Upper lobe of right lung (tissue), 1 donor: ENCODE measurements at regions not wholly inside any gene's neighbourhood (a gene's known extent, or its start where the extent isn't known, plus 50 kb on each side); places are given as distances from the start of the nearest gene placed in this dataset.
A peak's percentile ranks its signal among the peaks of the same experiment; 100 is the strongest.

Experiments
- ATAC-seq: fragments of 200-7000 bp; cut with Tn5 transposase; one replicate; pipeline ENCODE4 v1.9.1; 2020; ENCODE audit warnings: mild to moderate bottlenecking, moderate library complexity
- DNase-seq: peaks from one replicate; pipeline ENCODE4 v3.0.0-alpha.2; 2020
- H3K27ac ChIP-seq: fragments of 200-600 bp; one replicate; pipeline ENCODE4 v1.8.0; 2022
- H3K27me3 ChIP-seq: fragments of 200-600 bp; one replicate; pipeline ENCODE4 v1.8.0; 2022; ENCODE audit warnings: mild to moderate bottlenecking
- H3K36me3 ChIP-seq: fragments of 200-600 bp; one replicate; pipeline ENCODE4 v1.8.0; 2022
- H3K4me1 ChIP-seq: fragments of 200-600 bp; one replicate; pipeline ENCODE4 v1.8.0; 2022
- H3K4me3 ChIP-seq: fragments of 200-600 bp; one replicate; pipeline ENCODE4 v1.8.0; 2022; ENCODE audit warnings: mild to moderate bottlenecking
- H3K9me3 ChIP-seq: fragments of 200-600 bp; one replicate; pipeline ENCODE4 v1.8.0; 2022
- CTCF ChIP-seq: fragments of 200-600 bp; IDR thresholded peaks from one replicate; pipeline ENCODE4 v1.8.0; 2022; ENCODE audit warnings: antibody characterized with exemption
- intact Hi-C: fragments of 100-400 bp; cut with DNase I; formaldehyde crosslinking; loops from one replicate; pipeline ENCODE4 v1.11.0; 2022
- donor health status: DM: no; HTN: yes; CAD: no; lungs with severe emphysema.

GRCh38 chr9:32698706-32699277 is 63.3 kb upstream of the TAF1L start:
- H3K9me3 ChIP-seq: no peaks in the 10 kb centered on the region
- H3K4me3 ChIP-seq: no peak overlapping the region
- no peak for ATAC-seq
- no peak overlapping the region for H3K27ac ChIP-seq
- H3K36me3 ChIP-seq: no peaks in the 10 kb centered on the region
- no peaks in the 10 kb centered on the region for H3K4me1 ChIP-seq
- intact Hi-C loops: no loop called here
- no peak for TF ChIP-seq CTCF
- H3K27me3 ChIP-seq: no peaks in the 10 kb centered on the region
- no peak for DNase-seq

GRCh38 chr9:32701321-32702022 is 66.0 kb upstream of the TAF1L start:
- Histone ChIP-seq H3K27ac (no peak overlapping the region), H3K27me3 (no peaks in the 10 kb centered on the region), H3K4me1 (no peaks in the 10 kb centered on the region), H3K4me3 (no peak overlapping the region), H3K36me3 (no peaks in the 10 kb centered on the region), H3K9me3 (no peaks in the 10 kb centered on the region)
- no peak for ATAC-seq
- intact Hi-C loops: no loop called here
- TF ChIP-seq CTCF: no peak
- DNase-seq: no peak

- intact Hi-C loops: no loop called here
- H3K27ac ChIP-seq: no peak overlapping the region
- TF ChIP-seq CTCF: no peak
Observed at GRCh38 chr9:32703635-32704034, 68.2 kb upstream of the TAF1L start.

GRCh38 chr9:32704343-32704742 is 68.9 kb upstream of the TAF1L start:
- intact Hi-C loops: no loop called here
- Histone ChIP-seq H3K27ac (no peak overlapping the region), H3K4me3 (no peak overlapping the region), H3K36me3 (no peaks in the 10 kb centered on the region), H3K4me1 (no peaks in the 10 kb centered on the region), H3K9me3 (no peaks in the 10 kb centered on the region), H3K27me3 (no peaks in the 10 kb centered on the region)
- TF ChIP-seq CTCF: no peak
- ATAC-seq: no peak
- no peak for DNase-seq

More at GRCh38 chr9:32703635-32704034, 68.2 kb upstream of the TAF1L start:
- H3K27me3 ChIP-seq: no peaks in the 10 kb centered on the region
- H3K4me3 ChIP-seq: no peak overlapping the region
- ATAC-seq (peak; percentile 21), DNase-seq (no peak)
- no peaks in the 10 kb centered on the region for H3K9me3 ChIP-seq
- no peaks in the 10 kb centered on the region for H3K36me3 ChIP-seq
- H3K4me1 ChIP-seq: no peaks in the 10 kb centered on the region

GRCh38 chr9:32705059-32705458 is 69.6 kb upstream of the TAF1L start:
- no peak for ATAC-seq
- no peak overlapping the region for H3K27ac ChIP-seq
- no peak for DNase-seq
- intact Hi-C loops: no loop called here
- no peak for TF ChIP-seq CTCF
- no peaks in the 10 kb centered on the region for H3K27me3 ChIP-seq
- H3K4me3 ChIP-seq: no peak overlapping the region
- no peaks in the 10 kb centered on the region for H3K4me1 ChIP-seq
- no peaks in the 10 kb centered on the region for H3K36me3 ChIP-seq
- no peaks in the 10 kb centered on the region for H3K9me3 ChIP-seq
